C1 segment of cervical spinal cord (tissue), 14 donors: ENCODE measurements at regions not wholly inside any gene's neighbourhood (a gene's known extent, or its start where the extent isn't known, plus 50 kb on each side); places are given as distances from the start of the nearest gene placed in this dataset.
"Not testable (repeated sequence)": the region's sequence is repeated elsewhere in the genome, so short reads cannot be mapped to it uniquely, and the experiment has no call there.

Experiments
- DNase-seq, 14 donors: peaks; one replicate each; lab custom pipeline; 2025; lab: John Stamatoyannopoulos, UW

DNA sequence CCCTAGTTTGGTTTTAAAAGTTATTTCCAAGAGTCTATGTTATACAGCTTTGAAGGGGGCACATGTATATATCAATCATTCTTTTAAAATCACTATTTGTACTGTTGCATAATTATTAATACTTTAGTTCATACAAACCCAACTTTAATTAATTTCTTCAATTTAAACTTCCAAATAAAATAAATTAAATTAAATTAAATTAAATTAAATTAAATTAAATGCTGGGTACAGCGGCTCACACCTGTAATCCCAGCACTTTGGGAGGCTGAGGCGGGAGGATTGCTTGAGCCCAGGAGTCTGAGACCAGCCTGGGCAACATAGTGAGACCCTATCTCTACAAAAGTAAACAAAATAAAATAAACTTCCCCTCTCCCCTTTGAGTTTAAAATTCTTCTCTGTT is 98.9 kb upstream of the MYO10 start:
- DNase-seq: not testable (repeated sequence)

DNA sequence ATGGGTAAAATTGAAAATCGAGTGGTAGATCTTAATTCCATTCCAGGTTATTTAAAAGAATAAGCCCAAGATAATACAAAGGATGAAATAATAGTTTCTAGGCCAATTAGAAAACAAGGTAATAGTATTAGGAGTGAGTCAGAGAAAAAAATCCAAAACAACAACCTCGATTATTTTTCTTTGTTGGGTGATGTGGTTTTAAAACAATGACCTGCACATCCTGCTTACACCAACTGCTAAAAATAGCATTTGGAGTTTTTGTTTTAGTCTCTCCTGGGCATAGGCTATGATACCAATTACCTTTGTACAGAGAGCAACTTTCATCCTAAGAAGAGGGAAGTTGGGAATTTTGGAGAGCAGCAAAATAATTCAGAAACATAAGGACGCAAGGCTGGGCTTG is 101.7 kb upstream of the MYO10 start:
- DNase-seq: no peak

DNA sequence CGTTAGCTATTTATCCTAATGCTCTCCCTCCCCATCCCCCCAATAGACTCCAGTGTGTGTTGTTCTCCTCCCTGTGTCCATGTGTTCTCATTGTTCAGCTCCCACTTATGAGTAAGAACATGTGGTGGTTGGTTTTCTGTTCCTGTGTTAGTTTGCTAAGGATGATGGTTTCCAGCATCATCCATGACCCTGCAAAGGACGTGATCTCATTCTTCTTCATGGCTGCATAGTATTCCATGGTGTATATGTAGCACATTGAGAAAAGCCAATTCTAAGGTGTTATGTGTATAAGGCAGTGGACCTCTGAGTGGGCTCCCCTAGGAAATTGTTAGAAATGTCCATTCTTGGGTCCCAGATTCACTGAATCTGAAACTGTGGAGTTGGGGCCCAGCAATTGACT is 103.1 kb upstream of the MYO10 start:
- DNase-seq: no peak

DNA sequence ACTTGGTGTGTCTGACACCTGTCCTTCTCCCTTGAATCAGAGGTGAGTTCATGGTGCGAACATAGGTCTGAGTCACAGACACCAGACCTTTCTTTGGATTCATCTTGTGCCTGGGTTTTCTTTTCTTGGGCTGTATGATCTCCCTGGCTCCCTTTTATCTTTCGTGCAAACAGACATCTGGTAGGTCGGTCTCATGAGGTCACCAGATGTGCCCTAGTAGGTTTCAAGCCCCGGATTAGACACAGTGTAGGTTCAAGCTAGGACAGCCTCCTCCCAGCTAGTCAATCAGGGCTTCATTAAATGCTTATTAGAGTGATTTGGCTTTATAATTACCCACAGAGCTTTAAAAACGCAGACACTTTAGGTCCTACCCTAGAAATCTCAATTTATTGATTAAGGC is 106.0 kb upstream of the MYO10 start:
- no peak for DNase-seq

DNA sequence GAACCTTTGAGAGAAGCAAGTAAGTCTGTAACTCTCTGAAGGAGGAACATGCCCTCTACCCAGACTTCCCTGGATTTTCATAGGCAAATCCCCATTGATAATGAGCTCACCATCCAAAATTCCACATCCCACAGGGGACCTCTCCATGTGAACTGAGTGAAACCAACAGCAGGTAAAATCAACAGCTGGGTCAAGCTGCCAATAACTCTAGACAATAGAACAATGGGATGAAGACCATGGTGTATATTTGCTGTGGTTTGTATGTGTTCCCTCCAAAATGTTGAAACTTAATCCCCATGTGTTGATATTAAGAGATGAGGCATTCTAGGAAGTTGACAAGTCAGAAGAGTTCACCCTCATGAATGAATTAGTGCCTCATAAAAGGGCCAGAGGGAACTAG is 110.2 kb upstream of the MYO10 start:
- no peak for DNase-seq

DNA sequence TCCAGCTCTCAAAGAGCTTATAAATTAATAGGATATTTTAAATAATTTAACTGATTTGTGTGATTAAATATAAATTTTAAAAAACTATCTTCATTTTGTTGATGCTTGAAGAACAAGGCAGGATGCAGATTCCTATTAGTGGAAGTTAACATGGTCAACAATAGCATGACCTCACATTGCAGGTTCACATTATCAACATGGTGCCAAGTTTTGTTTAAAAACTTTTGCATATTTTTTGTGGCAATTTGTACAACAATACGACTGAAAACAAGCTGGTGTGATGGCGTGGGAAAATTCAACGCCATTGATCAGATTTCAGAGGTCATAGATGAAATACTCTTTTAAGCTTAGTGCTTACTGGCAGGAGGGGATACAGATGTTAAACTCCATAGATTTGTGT is 114.1 kb upstream of the MYO10 start:
- DNase-seq: no peak

DNA sequence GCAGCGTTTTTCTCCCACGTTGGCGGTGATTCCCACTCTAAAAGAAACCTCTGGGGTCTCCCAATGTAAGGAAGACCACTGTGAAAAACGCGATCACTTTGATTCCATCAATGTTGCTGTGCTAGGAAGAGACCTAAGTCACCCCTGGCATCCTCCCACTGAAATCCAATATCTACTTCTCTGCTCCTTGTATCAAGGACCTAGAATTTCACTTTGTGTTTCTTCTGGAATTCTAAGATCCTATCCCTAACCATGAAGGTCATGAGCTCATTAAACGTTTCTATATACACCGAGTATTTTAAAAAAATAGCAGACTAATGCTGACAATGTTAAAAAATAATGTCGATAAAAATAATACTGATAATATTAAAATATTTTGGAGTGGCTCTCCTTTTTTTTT is 118.8 kb upstream of the MYO10 start:
- DNase-seq: no peak

DNA sequence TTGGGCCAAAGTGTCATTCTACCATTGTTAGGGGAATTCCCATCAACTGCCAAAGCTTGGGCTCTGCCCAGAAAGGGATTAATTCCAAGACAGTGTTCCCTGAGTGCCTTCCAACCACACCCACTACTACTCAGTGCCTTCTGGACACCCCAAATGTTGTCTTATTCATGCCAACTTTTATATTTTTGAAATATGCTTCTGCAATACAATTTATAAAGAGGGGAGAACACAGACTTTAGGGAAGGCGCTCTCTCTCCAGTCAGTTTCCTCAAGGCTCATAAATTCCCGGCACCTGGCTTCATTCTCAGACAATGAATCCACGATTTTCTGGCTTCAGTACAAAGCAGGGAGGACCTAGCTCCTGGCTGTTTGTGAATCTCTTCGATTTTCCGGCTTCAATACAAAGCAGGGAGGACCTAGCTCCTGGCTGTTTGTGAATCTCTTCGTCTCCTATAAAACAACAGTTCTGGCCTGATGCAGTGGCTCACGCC is 120.1 kb upstream of the MYO10 start:
- DNase-seq: peak in 3 of 14 donors; percentile 21 to 89 (median 29)

DNA sequence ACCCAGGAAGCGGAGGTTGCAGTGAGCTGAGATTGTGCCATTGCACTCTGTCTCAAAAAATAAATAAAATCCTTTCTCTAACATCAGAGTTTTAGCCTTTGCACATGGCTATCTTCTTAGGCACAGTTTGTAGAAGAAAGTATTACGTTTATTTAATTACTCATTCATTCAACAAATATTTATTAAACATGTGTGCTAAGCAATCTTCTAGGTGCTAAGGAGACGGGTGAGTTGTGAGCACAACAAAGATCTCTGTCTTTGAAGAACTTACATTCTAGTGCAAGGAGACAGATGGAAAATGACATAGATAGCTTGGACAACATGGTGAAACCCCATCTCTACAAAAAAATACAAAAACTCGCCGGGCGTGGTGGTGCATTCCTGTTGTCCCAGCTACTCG is 122.3 kb upstream of the MYO10 start:
- DNase-seq: no peak

DNA sequence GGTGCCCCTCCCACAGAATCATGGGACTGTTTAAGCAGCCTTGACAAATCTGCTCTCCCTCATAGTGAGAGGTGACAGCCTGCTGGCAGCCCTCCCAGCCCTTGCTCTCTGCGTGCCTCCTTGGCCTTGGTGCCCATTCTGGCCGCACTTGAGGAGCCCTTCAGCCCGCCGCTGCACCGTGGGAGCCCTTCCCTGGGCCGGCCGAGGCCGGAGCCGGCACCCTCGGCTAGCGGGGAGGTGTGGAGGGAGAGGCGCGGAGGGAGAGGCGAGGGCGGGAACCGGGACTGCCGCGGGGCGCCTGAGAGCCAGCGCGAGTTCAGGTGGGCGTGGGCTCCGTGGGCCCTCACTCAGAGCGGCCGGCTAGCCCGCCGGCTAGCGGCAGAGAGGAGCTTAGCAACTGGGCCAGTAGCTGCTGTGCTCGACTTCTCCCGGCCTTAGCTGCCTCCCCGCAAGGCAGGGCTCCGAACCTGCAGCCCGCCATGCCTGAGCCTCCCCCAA is 125.9 kb upstream of the MYO10 start:
- no peak for DNase-seq

DNA sequence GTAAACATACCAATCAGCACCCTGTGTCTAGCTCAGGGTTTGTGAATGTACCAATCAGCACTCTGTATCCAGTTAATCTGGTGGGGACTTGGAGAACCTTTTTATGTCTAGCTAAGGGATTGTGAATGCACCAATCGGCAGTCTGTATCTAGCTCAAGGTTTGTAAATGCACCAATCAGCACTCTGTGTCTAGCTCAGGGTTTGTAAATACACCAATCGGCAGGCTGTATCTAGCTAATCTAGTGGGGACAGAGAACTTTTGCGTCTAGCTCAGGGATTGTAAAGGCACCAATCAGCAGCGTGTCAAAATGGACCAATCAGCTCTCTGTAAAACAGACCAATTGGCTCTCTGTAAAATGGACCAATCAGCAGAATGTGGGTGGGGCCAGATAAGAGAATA is 126.7 kb upstream of the MYO10 start:
- not testable (repeated sequence) for DNase-seq

DNA sequence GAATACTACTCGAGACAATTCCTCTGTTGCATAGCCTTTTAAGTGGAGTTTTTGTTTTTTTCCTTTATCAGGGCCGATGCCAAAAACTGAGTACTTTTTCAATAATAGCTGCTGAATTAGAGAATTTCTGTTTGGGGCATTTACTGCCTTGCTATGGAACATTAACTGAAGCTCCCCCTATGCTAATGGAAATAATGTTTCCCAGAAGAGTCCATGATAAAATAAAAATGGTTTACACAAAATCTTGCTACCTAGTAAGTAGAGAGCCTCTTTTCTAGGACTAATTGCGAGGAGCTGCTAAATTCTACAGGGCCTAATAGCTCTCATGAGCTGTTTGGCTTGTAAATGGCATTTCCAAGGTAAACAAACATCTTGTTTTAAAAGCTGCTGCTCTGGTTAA is 128.2 kb upstream of the MYO10 start:
- DNase-seq: no peak

DNA sequence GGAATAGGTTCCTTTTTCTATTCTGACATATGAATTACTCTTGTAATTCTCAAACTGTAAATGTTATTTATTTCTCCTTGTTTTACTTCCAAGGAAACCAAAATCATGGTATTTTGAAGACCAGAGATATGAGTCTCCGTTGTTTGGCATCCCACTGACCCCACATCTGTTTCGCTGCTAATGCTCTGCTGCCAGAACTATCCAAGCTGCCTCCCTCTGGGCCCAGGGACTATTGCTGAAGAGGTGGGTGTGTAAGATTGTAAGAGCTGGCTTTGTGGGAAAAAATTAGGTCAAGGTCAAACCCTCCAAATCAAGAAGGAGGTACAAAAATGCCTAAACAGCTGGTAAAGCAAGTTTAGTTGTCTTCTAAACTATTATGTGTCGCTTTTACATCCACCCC is 129.4 kb upstream of the MYO10 start:
- no peak for DNase-seq

DNA sequence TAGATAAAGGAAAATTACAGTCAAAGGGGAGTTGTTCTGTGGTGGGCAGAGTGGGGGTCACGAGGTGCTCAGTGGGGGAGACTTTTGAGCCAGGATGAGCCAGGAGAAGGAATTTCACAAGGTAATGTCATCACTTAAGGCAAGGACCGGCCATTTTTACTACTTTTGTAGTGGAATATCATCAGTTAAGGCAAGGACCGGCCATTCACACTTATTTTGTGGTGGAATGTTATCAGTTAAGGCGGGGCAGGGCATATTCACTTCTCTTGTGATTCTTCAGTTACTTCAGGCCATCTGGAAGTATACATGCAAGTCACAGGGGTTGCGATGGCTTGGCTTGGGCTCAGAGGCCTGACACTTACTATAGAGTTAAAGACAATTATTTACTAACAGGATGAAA is 129.9 kb upstream of the MYO10 start:
- DNase-seq: not testable (repeated sequence)

DNA sequence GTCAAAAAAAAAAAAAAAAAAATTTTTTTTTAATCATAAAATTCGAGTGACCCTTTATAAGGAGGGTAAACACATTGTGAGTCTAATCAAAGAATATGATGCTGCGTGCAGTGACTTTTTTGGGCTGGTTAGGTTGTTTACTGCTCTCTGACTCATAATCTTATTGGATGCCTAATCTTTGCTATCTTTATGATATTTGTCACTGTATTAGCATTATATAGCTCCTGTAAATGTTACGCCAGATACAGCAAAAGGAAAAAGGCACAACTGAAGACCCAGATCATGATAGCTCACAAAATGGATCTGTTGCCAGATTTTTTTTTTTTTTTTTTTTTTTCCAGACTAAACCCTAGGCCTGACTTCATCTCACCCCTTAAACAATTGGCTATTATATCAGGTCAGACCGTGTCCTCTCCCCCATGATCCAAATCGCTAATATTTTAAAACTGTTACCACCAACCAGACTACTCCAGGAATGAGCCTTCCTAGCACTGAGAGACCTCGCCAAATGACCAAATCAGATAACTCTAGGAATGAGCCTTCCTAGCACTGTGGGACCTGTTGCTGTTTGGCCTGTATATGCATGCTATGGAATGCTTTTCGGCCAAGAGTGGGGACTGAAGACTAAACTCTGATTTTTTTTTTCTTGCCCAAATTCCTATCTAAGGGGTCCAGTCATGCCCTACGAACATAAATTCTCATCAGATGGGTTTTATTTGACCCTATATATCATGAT is 131.7 kb upstream of the MYO10 start:
- no peak for DNase-seq

DNA sequence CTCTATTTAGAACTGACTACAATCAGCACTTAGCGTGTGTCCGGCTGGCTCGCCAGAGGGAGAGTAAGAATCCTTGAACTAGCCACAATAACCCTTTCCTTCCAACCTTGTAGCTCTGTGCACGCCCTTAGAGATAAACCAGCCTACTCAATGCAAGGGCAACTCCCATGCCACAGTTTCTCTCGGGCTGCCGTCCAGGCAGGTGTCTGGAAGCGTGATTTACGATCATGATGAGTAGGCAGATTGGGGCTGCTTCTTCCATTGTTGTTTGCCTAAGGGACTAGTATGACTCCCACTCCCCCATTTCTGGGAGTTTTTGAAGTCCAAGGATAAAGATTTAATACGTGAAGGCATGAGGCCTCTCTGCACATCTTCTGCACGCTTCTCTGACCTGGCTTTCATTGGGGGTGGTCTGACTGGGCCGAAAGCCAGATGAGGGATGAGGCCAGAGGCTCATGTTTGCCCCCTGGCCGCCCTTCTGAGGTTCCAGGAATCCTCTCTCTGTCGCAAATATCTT is 134.0 kb upstream of the MYO10 start:
- no peak for DNase-seq

DNA sequence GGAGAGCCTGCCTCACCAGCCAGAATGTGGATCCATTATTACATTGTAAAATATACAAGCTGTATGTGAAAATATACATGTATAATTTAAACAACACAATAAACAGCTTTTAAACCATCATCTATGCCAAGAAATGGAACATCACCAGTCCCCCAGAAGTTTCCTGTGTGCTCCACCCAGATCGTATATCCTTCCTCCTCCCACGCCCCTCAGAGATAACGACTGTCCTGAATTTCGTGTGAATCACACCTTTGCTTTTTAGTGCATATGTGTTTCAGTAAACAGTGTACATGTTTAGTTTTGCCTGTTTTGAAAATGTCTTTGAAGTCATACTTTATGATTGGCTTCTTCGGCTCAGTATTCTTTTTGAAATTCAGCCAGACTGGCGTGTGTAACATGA is 134.6 kb upstream of the MYO10 start:
- no peak for DNase-seq

DNA sequence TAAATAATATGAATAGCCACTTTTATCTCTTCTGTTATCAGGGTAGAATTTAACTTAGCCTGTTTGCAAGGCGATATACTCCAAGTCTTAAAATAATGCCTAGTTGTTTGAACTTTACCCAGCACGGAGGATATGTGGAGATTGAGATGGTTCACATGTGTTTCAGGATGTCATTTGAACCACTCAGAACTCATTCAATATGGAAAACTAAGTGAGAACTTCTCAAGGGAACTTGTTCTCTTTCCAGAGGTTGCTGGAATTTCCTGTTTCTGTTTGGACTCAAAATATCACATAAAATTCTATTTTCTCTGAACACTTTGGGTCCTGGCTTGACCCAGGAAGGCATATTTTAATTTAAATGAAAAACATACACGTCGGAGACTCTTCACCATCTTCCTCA is 139.1 kb upstream of the MYO10 start:
- DNase-seq: no peak

DNA sequence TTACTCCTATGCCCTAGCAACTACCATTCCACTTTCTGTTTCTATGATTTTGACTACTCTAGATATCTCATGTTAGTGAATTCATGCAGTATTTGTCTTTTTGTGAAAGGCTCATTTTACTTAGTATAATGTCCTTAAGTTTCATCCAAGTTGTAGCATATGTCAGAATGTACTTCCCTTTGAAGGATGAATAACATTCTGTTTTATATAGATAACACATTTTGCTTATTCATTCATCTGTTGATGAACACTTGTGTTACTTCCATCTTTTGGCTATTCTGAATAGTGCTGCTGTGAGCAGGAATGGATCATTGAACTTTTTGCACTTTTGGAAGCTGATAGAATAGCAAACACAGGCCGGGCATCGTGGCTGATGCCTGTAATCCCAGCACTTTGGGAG is 140.2 kb upstream of the MYO10 start:
- DNase-seq: no peak

DNA sequence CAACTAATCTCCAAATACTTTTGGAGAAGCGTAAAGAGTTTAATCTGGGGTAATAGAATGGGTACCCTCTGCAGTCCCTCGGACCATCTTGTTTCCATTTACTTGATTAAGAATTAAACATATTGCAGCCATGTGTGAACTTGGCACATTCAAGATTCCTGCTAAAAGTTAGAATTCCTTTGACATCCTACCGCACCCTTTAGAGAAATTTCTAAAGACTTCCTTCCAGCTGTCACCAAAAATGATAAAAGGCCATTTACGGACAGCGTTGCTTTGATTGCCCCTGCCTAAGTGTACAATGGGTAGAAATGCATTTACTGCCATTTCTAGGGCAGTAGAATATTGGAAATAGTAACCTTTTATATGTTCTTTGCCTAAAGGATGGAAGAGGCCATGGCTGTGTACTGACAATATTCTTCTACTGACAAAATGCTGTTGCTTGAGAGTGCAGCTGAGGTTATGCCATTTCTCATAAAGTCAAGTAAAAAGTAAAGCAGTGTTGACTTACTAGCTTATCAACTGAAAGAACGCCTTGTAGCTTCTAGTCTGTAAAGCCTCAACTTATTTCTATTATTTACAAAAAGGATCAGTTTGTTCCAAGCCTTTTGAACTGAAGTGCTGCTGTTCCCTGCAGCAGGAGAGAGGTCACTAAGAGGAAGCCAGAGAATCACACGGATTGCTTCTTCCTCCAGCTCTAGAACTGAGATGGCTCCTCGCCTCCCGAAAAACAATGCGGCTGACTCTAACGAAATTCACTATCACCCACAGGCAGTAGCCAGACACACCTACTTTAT is 139.8 kb upstream of the BASP1 start:
- no peak for DNase-seq

DNA sequence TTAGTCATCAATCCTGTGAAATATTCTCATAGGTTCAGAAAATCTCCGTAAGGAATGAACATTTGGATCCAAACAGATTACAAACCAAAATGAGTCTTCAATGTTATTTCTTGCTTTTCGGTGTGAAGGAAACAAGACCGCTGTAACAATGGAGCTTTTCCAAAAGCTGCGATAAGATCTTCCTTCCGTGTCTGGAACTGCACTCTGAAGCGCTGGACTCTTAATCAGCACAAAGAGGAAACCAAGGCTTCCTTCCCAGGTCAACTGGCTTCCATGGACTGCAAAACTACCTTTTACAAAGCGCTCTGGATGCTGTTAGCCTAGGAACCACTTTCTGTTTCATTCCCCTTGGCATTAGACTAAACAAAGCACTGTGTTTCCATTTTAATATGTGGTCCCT is 137.9 kb upstream of the BASP1 start:
- no peak for DNase-seq

DNA sequence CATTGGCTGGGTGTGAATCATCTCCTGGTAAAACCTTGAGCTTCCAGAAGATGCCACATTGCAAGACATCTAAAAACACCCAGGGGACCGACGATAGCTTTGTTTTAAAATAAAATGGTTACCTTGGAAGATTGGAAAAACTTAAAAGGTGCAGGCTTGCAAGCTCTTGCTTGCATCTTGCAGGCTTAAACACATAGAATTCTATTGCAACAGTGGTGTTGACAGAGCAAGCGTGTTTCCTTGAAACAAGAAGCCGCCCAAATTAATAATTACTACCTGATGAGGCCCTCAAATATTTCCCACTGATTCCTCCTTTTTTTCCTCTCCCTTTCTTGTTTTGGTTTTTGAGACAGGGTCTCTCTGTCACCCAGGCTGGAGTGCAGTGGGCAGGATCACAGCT is 137.1 kb upstream of the BASP1 start:
- DNase-seq: no peak

DNA sequence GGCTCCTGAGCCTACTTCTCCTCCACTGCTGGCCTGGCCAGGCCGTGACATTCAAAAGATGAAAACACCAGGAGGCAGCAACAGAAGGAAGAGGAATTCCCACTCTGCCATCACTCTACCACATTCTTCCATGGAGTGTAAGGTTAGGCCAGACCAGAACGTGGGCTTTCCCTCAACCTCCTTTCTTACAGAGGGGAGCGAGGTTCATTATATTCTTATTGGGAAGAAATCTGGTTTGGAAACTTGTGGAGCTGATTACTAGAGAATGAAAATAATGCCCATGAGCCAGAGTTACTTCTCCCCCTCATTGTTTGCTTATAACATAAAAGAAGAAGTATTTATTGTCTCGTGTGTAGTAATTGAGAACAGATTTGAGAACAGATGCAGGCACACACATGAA is 136.3 kb upstream of the BASP1 start:
- DNase-seq: no peak
